Gastrocnemius medialis (tissue), 4 donors: ENCODE measurements at regions not wholly inside any gene's neighbourhood (a gene's known extent, or its start where the extent isn't known, plus 50 kb on each side); places are given as distances from the start of the nearest gene placed in this dataset.

Experiments used
- POLR2A ChIP-seq, 2 donors: fragments of 450-650 bp; IDR thresholded peaks; one replicate each; pipeline ENCODE4 v1.6.1; 2017; ENCODE audit warnings: antibody characterized with exemption in 2 of 2, mild to moderate bottlenecking in 2 of 2, moderate library complexity in 2 of 2
- TF ChIP-seq, protein P1 (sequence below), 5 experiments: fragments of 450-650 bp in 3 of 5; fragments of 200-600 bp in 2 of 5; sonication (generic) in 2 of 5; IDR thresholded peaks in 4 of 5; conservative IDR thresholded peaks in 1 of 5; 1 replicate in 4 of 5; 2 replicates in 1 of 5; pipeline ENCODE4 v1.5.1; 2016 to 2019; ENCODE audit warnings: antibody characterized with exemption in 5 of 5, mild to moderate bottlenecking in 3 of 5, moderate library complexity in 3 of 5

- TF ChIP-seq, protein P1, sequence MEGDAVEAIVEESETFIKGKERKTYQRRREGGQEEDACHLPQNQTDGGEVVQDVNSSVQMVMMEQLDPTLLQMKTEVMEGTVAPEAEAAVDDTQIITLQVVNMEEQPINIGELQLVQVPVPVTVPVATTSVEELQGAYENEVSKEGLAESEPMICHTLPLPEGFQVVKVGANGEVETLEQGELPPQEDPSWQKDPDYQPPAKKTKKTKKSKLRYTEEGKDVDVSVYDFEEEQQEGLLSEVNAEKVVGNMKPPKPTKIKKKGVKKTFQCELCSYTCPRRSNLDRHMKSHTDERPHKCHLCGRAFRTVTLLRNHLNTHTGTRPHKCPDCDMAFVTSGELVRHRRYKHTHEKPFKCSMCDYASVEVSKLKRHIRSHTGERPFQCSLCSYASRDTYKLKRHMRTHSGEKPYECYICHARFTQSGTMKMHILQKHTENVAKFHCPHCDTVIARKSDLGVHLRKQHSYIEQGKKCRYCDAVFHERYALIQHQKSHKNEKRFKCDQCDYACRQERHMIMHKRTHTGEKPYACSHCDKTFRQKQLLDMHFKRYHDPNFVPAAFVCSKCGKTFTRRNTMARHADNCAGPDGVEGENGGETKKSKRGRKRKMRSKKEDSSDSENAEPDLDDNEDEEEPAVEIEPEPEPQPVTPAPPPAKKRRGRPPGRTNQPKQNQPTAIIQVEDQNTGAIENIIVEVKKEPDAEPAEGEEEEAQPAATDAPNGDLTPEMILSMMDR (IDR thresholded peaks at IDR 0.05 in 4 of 5, conservative IDR thresholded peaks at IDR 0.05 in 1 of 5) = no peak
- TF ChIP-seq POLR2A (IDR thresholded peaks at IDR 0.05) = no peak
Measured at GRCh38 chr7:114050571-114050970, 131.8 kb upstream of the PPP1R3A start.
